ENCODE measurements at regions not wholly inside any gene's neighbourhood (a gene's known extent, or its start where the extent isn't known, plus 50 kb on each side); places are given as distances from the start of the nearest gene placed in this dataset.

- TF ChIP-seq CTCF (IDR thresholded peaks at IDR 0.05; ENCODE audit: low read length) (no peak), EZH2 (IDR thresholded peaks at IDR 0.05; ENCODE audit: borderline replicate concordance, low read length) (no peak)
These were observed 52.5 kb upstream of the ID3 start for GRCh38 chr1:23611601-23612327.

Data from OCI-LY1 (cell line).